Adipocyte (in vitro differentiated cells): ENCODE measurements at regions not wholly inside any gene's neighbourhood (a gene's known extent, or its start where the extent isn't known, plus 50 kb on each side); places are given as distances from the start of the nearest gene placed in this dataset.

Source experiments
- DNase-seq: peaks from one replicate; pipeline ENCODE4 v3.0.0-alpha.2; 2015; ENCODE audit warnings: low read depth
- H3K27me3 ChIP-seq: replicated peaks from 2 replicates; pipeline ENCODE4 v1.7.0; 2013; ENCODE audit warnings: mild to moderate bottlenecking, low read length, moderate library complexity; ENCODE audit not compliant: control insufficient read depth, insufficient read depth
- H3K36me3 ChIP-seq: 2 replicates; pipeline ENCODE4 v1.7.0; 2013; ENCODE audit warnings: low read length, mild to moderate bottlenecking, moderate library complexity; ENCODE audit not compliant: control insufficient read depth, insufficient read depth, severe bottlenecking
- H3K4me1 ChIP-seq: 2 replicates; pipeline ENCODE4 v1.7.0; 2013; ENCODE audit warnings: mild to moderate bottlenecking, low read length, moderate library complexity; ENCODE audit not compliant: control insufficient read depth, insufficient read depth
- H3K4me3 ChIP-seq: 2 replicates; pipeline ENCODE4 v1.7.0; 2013; ENCODE audit warnings: mild to moderate bottlenecking, low read length, moderate library complexity
- H3K9ac ChIP-seq: 2 replicates; pipeline ENCODE4 v1.7.0; 2013; ENCODE audit warnings: mild to moderate bottlenecking, low read length, moderate library complexity
- H3K9me3 ChIP-seq: 2 replicates; pipeline ENCODE4 v1.7.0; 2013; ENCODE audit warnings: mild to moderate bottlenecking, low read length, moderate library complexity; ENCODE audit not compliant: control insufficient read depth

DNA sequence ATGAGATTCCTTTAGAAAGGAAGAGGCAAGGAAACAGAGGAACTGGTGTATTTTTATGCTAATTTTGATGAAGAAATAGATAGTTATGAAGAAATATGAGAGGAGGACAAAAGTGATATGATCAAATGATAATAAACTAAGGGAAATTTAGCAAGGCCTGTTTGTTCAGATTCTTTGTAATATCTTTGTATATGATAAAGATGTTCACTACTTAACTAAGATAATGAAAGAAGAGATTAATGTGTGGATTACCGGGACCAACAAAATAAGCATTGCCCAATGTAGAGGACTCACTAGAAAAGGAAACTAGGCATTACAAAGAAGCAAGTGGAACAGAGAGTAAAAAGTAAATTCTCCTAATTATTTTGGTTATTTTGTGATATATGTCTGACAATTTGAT, 99.0 kb upstream of the FIGN start:
- H3K9me3 ChIP-seq: no peaks in the 10 kb centered on the region
- peak; percentile 9 for DNase-seq
- H3K27me3 ChIP-seq: no peaks in the 10 kb centered on the region
- no peak overlapping the region for H3K4me3 ChIP-seq
- no peak overlapping the region for H3K9ac ChIP-seq
- no peaks in the 10 kb centered on the region for H3K36me3 ChIP-seq
- no peaks in the 10 kb centered on the region for H3K4me1 ChIP-seq

DNA sequence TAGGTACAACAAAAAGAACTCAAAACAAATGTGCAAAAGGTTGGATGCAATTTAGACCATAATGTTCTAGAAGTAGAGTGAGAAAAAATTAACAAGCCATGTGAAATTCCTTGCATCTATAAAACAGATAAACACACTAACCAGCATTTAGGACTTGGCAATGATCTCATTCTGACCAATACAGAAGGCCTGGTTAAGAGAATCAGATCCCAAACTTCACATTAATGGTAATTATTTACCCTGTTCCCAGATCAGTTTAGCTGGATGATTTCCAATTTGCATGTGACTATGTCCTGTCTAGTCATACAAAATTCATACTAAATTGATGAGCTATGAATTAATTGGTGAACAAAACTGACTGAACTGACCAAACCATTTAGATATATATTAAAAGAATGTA, 98.4 kb upstream of the FIGN start:
- no peak for DNase-seq
- H3K27me3 ChIP-seq: no peaks in the 10 kb centered on the region
- H3K9ac ChIP-seq: no peak overlapping the region
- H3K9me3 ChIP-seq: no peaks in the 10 kb centered on the region
- no peaks in the 10 kb centered on the region for H3K36me3 ChIP-seq
- H3K4me1 ChIP-seq: no peaks in the 10 kb centered on the region
- no peak overlapping the region for H3K4me3 ChIP-seq

DNA sequence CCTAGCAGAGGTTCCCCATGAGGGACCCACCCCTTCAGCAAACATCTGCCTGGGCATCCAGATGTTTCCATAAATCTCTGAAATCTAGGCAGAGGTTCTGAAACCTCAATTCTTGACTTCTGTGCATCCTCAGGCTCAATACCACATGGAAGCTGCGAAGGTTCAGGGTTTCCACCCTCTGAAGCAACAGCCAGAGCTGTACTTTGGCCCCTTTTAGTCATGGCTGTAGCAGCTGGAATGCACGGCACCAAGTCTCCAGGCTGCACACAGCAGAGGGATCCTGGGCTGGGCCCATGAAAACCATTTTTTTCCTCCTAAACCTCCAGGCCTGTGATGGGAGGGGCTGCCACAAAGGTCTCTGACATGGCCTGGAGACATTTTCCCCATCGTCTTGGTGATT, 93.0 kb upstream of the FIGN start:
- DNase-seq: no peak
- no peaks in the 10 kb centered on the region for H3K36me3 ChIP-seq
- H3K4me1 ChIP-seq: no peaks in the 10 kb centered on the region
- H3K4me3 ChIP-seq: no peak overlapping the region
- no peaks in the 10 kb centered on the region for H3K27me3 ChIP-seq
- no peaks in the 10 kb centered on the region for H3K9me3 ChIP-seq
- no peak overlapping the region for H3K9ac ChIP-seq

DNA sequence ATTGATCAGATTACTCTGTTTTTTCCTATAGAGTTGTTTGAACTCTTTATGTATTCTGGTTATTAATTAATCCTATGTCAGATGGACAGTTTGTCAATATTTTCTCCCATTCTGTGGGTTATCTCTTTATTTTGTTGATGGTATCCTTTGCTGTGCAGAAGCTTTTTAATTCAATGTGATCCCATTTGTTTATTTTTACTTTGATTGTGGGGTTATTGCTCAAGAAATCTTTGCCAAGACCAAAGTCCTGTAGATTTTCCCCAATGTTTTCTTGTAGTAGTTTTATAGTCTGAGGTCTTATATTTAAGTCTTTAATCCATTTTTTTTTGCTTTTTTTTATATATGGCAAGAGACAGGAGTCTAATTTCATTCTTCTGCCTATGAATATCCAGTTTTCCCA, 86.2 kb upstream of the FIGN start:
- Histone ChIP-seq H3K4me1 (no peaks in the 10 kb centered on the region), H3K9ac (no peak overlapping the region), H3K36me3 (no peaks in the 10 kb centered on the region), H3K9me3 (peaks cover 8% of the 10 kb centered on the region), H3K27me3 (no peaks in the 10 kb centered on the region), H3K4me3 (no peak overlapping the region)
- no peak for DNase-seq

- Histone ChIP-seq H3K9ac (no peak overlapping the region), H3K36me3 (no peaks in the 10 kb centered on the region), H3K4me1 (no peaks in the 10 kb centered on the region), H3K27me3 (no peaks in the 10 kb centered on the region), H3K4me3 (no peak overlapping the region), H3K9me3 (peaks cover 20% of the 10 kb centered on the region)
- no peak for DNase-seq
These were observed 77.2 kb upstream of the FIGN start for GRCh38 chr2:163812926-163813520.

GRCh38 chr2:163808406-163808805, 72.6 kb upstream of the FIGN start:
- Histone ChIP-seq H3K4me3 (no peak overlapping the region), H3K36me3 (no peaks in the 10 kb centered on the region), H3K27me3 (no peaks in the 10 kb centered on the region), H3K9me3 (peaks cover 4% of the 10 kb centered on the region), H3K4me1 (no peaks in the 10 kb centered on the region), H3K9ac (no peak overlapping the region)
- no peak for DNase-seq

DNA sequence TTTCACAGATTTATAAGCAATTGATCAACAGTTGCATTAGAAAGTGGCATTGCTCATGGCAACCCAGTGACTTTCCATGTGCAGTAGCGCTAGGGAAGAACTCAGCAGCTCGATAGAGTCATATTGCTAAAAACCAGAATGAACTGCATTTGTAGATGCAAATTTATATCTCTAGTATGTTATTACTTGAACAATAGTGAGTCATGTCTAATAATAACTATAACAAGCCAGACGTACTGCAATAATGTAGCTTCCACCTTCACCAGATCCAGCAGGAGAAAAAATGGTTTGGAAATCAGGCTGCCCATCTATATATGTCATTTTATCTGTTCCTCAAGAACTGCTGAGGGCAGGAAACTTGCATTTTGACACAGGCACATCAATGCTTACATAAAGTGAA, 66.5 kb upstream of the FIGN start:
- H3K4me3 ChIP-seq: no peak overlapping the region
- peaks cover 10% of the 10 kb centered on the region for H3K4me1 ChIP-seq
- H3K9me3 ChIP-seq: no peaks in the 10 kb centered on the region
- H3K9ac ChIP-seq: no peak overlapping the region
- DNase-seq: no peak
- H3K36me3 ChIP-seq: no peaks in the 10 kb centered on the region
- no peaks in the 10 kb centered on the region for H3K27me3 ChIP-seq

GRCh38 chr2:163801486-163801885, 65.7 kb upstream of the FIGN start:
- Histone ChIP-seq H3K9me3 (no peaks in the 10 kb centered on the region), H3K4me3 (no peak overlapping the region), H3K4me1 (peaks cover 10% of the 10 kb centered on the region), H3K27me3 (no peaks in the 10 kb centered on the region), H3K36me3 (no peaks in the 10 kb centered on the region), H3K9ac (no peak overlapping the region)
- no peak for DNase-seq

GRCh38 chr2:163800951-163801381, 65.2 kb upstream of the FIGN start:
- peak; percentile 50 for DNase-seq

DNA sequence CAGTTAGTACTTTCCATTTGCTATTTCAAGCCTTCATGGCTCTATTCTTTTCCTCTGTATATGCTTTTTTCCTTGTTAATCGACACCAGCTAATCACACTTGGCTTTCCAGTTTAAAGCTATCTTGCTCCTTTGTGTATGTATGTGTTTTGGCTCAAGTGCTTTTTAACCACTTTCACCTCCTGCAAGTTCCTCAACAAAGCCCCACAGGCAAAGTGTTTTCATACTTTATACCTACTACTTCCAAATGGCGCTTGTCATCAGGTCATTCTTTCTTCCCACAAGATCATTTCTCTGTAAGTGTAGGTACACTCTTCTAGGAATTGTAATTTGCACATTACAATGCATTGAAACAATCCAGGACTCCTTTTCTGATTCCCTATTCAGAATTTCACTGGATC, 64.0 kb upstream of the FIGN start:
- Histone ChIP-seq H3K27me3 (no peaks in the 10 kb centered on the region), H3K4me1 (peaks cover 10% of the 10 kb centered on the region), H3K9ac (no peak overlapping the region), H3K4me3 (no peak overlapping the region), H3K36me3 (no peaks in the 10 kb centered on the region), H3K9me3 (no peaks in the 10 kb centered on the region)
- DNase-seq: no peak

More at GRCh38 chr2:163800951-163801381, 65.2 kb upstream of the FIGN start:
- H3K9ac ChIP-seq: no peak overlapping the region
- H3K4me1 ChIP-seq: peaks cover 10% of the 10 kb centered on the region
- H3K4me3 ChIP-seq: no peak overlapping the region
- no peaks in the 10 kb centered on the region for H3K27me3 ChIP-seq
- no peaks in the 10 kb centered on the region for H3K36me3 ChIP-seq
- H3K9me3 ChIP-seq: no peaks in the 10 kb centered on the region

DNA sequence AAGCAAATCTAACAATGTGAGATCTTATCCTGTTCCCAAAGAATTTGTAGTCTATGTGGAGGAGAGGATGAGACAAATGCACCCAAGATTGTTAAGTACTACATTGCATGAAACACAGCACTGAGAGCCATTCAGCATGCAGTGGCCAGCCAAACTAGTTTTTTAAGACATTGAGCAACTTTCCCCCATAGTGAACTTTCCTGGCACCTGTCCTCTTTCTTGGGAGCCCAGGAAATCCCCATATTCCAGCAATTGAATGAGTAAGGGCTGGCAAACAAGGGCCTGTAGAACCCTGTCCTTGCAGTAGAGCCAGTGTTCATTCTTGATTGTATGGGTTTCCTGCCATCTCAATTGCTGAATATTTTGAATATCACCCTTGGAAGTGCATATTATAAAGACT, 58.8 kb upstream of the FIGN start:
- H3K4me1 ChIP-seq: peaks cover 4% of the 10 kb centered on the region
- H3K9me3 ChIP-seq: no peaks in the 10 kb centered on the region
- no peak overlapping the region for H3K9ac ChIP-seq
- H3K27me3 ChIP-seq: no peaks in the 10 kb centered on the region
- DNase-seq: peak; percentile 16
- no peak overlapping the region for H3K4me3 ChIP-seq
- H3K36me3 ChIP-seq: no peaks in the 10 kb centered on the region
